Fibroblast of the conjunctiva (primary cell): ENCODE measurements at regions not wholly inside any gene's neighbourhood (a gene's known extent, or its start where the extent isn't known, plus 50 kb on each side); places are given as distances from the start of the nearest gene placed in this dataset.

Experiments used
- DNase-seq: peaks from one replicate; pipeline ENCODE4 v3.0.0-alpha.2; 2010; ENCODE audit warnings: low read depth

GRCh38 chr6:145497006-145497405 is 238.3 kb downstream of the EPM2A start:
- no peak for DNase-seq

DNA sequence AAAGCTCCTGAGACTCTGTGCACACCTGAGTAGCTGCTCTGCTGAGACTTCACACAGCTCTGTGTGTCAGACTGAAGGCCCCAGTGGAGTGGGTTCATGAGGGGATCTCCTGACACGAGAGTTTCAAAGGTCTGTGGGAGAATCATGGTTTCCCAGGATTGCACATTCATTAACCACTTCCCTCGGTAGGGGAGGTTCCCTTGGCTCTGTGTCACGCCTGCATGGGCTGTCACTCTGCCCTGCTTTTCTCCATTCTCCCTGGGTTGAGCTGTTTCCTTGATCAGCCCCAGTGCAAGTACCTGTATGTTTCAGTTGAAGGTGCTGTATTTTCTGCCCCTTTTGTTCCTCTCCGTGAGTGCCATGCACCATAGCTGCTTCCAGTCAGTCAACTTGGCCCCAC is 236.9 kb downstream of the EPM2A start:
- DNase-seq: no peak

DNA sequence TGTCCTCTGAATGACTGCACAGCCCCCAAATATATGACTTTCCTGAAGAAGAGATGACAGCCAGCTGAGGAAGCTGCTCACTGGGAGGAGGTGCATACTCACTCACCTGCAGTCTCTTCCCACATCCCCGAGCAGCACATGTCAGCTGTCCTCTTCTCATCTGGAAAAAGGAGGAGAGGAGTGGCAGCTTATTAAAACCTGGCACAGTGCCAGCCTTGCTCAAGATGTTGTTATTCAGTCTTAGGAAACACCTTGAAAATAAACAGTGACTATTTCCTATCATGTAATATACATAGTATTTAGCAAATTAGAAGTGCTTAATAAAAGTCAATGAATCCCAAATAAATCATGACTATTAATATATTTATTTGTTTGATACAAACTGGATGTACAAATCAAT is 232.9 kb downstream of the EPM2A start:
- DNase-seq: no peak

DNA sequence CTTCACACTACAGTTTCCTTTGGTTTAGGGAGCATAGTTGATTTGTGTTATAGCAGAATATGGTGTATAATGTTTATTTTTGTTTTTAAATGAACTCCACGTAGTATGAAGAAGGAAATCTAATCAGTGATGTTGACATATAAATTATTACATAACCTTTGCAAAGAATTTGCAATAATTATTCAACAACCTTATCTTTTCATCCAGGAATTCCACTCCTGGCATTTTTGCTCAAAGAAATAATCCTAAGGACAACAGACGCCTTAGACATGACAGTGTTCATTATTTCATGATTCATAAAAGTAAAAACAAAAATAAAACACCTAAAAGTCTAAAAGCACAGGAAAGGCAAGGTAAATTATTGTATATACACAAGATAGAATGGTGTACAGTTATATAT is 229.2 kb downstream of the EPM2A start:
- DNase-seq: no peak

GRCh38 chr6:145506565-145506964 is 228.8 kb downstream of the EPM2A start:
- no peak for DNase-seq

DNA sequence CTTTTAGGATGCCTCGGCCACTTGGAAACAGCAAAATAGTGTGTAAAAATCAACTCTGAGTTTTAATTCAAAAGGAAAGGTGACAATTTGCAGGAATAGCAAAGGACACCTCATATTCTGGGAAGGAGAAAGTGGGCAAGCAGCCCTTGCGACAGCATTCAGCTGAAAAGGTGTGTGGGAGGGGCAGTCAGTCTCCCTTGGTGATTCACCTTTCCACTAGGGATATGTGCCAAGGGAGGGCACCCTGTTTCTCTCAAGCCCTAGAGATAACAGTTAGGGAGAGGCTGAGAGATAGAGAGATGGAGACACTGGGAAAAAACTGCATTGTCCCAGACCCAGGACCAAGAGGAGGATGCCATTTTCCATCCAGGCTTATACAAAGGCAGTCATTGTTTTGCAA is 228.1 kb downstream of the EPM2A start:
- DNase-seq: no peak

DNA sequence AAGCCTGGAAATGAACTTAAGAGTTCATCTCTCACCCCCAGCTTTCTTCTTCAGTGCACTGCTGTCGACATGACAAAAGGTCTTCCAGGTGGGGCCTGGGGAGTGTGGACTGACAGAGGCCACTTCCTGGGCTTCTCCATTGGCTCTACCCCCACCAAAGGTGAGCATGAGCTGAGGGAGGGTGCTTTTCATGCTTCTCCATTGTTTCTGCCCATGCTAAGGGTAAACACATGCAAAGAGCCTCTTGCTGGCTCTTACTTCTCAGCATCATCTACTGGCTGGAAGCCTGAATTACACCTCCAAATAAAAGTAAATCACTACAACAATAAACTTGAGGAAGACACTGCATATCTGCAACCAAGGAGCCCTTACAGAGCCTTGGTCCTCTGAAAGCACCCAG is 227.2 kb downstream of the EPM2A start:
- DNase-seq: no peak

DNA sequence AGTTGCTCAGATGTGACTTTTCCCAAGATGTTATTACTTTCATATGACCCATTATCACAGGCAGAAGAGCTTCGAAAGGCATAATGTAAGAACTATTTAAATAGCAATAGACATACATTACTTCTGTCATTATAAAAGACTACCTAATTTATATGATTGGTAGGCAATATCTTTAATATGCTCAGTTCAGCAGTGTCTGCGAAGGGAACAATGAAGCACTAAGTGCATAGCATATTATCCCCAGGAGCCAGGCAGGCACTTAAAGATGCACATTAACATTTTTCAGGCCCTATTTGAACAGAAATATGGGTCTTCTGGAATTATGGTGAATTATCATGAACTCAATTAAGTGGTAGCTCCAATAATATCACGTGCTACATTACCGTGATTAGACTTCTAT is 217.8 kb downstream of the EPM2A start:
- DNase-seq: no peak

- DNase-seq: no peak
These were observed 210.3 kb downstream of the EPM2A start for GRCh38 chr6:145525038-145525437.

- no peak for DNase-seq
These were observed 205.7 kb downstream of the EPM2A start for GRCh38 chr6:145529582-145529981.

GRCh38 chr6:145530454-145530853 is 204.9 kb downstream of the EPM2A start:
- DNase-seq: no peak

DNA sequence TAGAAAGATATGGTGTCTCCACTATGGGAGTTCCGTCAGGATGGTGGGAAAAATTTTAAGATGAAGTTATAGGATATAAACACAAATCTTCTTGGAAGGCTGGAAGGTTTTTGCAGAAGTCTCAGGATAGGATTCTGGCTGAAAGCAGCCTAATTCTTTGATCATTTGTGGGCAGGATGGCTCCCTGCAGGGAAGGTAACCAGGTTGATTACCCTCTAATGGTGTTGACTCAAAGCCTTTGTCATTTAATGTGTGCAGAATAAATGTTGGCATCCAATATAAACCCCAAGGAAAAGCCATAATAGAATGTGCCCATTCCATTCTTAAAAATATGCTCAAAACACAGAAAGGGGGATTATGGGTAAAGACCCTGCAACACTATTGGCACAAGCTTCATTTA is 204.3 kb downstream of the EPM2A start:
- no peak for DNase-seq

GRCh38 chr6:145531822-145532221 is 203.5 kb downstream of the EPM2A start:
- no peak for DNase-seq

DNA sequence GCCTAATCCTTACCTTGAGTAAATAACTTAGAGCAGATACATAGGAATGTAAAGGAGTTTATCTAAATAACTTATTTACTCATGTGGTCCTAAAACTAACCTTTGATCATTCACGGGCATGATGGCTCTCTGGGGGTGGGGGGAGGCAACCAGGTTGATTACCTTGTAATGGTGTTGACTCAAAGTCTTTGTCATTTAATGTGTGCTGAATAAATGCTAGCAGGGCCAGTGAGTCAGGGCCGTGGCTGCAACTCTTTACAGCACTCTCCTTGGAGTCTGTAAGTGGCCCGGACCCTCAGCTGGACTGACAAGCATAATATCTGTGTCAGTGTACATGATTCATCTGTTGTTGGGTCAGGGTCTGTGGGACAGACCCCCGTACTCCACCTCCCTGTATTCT is 203.0 kb downstream of the EPM2A start:
- DNase-seq: no peak

- DNase-seq: no peak
These were observed 200.3 kb downstream of the EPM2A start for GRCh38 chr6:145534989-145535388.

- DNase-seq: no peak
These were observed 196.3 kb downstream of the EPM2A start for GRCh38 chr6:145538989-145539388.

DNA sequence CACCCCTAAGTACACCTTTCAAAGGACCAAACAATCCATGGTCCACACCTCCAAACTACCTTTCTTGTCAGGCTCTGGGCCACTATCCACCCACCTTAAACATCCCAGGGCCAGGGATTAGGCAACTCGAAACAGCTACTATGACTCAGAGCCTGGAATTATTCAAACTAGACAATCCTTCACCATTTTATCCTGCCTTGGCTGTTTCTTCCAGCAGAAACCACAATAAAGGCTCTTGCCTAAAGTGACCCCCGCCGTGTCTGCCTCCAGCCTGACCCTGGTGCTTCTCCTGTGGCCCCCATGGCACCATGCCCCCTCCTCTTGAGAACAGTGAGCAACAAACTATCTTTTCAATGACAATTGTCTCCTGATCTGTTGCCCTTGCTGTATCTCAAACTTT is 195.5 kb downstream of the EPM2A start:
- no peak for DNase-seq

DNA sequence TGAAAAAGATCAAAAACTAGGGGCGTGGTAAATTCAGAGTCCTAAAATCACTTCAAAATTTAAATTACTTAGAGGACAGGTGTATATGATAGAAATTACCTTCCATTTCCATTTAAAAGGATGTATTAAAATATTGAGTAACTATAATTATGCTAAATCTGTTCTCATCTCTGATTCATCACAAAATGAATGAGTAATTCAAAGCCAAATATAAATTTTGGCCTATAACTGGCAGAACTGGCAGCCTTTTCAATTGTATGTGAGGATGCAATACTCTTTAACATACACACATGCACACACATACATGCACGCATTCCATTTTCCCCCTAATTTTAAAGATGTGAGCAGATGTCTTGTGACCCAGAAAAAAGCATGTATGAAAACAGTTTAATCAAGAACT is 194.6 kb downstream of the EPM2A start:
- DNase-seq: no peak

- DNase-seq: peak; percentile 45
These were observed 191.3 kb downstream of the EPM2A start for GRCh38 chr6:145544041-145544440.

DNA sequence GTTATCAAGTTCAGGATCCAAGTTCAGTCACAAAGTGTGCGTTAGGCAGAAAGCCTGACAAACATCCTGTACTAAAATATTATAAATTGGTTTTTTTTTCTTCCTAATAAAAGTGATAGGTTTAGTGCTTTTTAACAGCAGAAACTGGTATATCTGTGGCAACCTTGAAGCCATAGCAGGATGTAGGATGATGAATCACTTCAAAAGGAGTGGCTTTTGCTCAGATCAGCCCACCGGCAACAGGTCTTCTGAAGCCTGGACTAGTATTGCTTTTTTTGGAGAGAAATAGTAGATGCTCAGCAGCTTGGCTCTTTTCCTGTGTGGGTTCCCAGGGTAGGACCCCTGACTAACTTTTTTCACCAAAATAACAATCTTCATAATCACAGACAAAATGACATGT is 190.8 kb downstream of the EPM2A start:
- no peak for DNase-seq

DNA sequence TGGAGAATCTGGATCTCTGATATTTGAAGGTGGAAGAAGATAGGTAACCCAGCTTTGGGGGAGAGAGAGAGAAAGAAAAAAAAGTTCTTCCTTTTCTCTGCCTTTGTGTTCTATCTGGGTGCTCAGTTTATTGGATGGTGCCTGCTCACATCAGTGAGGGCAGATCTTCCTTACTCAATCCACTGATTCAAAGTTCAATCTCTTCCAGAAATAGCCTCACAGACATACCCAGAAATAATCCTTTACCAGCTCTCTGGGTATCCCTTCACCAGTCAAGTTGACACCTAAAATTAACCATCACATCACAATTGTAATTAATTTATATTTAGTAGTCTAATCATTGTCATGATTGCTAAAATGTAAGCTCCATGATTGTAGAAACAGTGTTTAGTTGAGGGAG is 189.1 kb downstream of the EPM2A start:
- no peak for DNase-seq

GRCh38 chr6:145547594-145548335 is 187.6 kb downstream of the EPM2A start:
- DNase-seq: no peak

DNA sequence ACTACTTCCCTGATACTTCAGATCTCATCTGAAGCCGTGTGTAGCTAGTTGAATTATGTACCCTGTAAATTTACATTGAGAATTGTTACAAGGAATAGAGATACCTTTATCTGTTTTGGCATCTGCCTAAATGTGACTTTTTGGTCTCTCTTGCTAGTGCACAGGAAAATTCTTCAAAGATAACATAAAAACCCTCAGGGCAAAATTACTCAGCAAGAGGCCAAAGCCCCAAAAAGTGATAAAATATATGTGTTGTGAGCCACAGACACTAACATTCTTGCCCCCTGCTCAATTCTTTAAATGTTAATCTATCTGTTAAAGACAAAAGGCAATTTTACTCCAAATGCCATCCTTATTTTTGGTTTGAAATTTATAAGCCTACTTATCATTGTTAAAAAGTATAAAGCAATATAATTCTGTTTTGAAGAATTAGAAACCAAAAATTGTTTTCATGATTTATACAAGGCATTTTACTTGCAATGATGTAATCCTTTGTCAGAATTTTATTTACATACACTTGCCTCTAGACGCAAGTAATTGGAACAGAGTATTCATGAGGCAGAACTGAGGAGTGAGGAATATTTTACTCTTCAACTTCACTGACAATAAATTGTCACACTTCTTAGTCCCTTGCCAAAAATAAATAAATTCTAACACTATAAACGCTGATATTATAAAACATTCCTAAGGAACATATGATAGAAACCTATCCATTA is 186.2 kb downstream of the EPM2A start:
- DNase-seq: no peak

DNA sequence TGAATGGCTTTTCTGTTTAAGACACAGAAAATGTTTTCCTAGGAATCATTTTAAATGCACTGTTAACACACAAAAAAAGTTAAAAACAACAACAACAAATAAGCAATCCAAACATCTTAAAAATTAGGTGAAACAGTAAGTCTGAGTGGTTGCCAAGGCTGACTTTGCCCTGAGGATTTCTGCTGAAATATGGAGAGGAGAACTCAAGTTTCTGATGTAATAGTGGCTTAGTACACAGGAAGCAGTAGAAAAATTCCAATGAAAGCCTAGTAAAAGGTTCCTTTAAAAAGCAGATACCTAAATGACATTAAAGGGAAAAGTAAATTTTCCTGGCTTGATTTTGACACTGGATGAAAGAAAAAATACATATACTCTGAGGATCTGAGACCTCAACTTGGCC is 184.2 kb downstream of the EPM2A start:
- DNase-seq: no peak
